ENCODE measurements at regions not wholly inside any gene's neighbourhood (a gene's known extent, or its start where the extent isn't known, plus 50 kb on each side); places are given as distances from the start of the nearest gene placed in this dataset.
"Not testable (repeated sequence)": the region's sequence is repeated elsewhere in the genome, so short reads cannot be mapped to it uniquely, and the experiment has no call there.

- Mint-ChIP-seq H3K4me1 (ENCODE audit: low read depth) (no peaks in the 10 kb centered on the region), H3K27ac (no peak overlapping the region), H3K36me3 (ENCODE audit: low read depth) (no peaks in the 10 kb centered on the region), H3K4me3 (no peak overlapping the region), H3K9me3 (peaks cover 29% of the 10 kb centered on the region), H3K27me3 (ENCODE audit: insufficient read depth) (no peaks in the 10 kb centered on the region)
- no peak for DNase-seq
- TF ChIP-seq CTCF (IDR thresholded peaks at IDR 0.05), result no peak
Measured at GRCh38 chr4:170491981-170492380, 402.2 kb upstream of the AADAT start.

- H3K4me3 Mint-ChIP-seq, result no peak overlapping the region
- H3K36me3 Mint-ChIP-seq (ENCODE audit: low read depth), result no peaks in the 10 kb centered on the region
- H3K9me3 Mint-ChIP-seq, result peaks cover 11% of the 10 kb centered on the region
- DNase-seq, result no peak
- no peaks in the 10 kb centered on the region for H3K4me1 Mint-ChIP-seq (ENCODE audit: low read depth)
- no peak for TF ChIP-seq CTCF (IDR thresholded peaks at IDR 0.05)
- no peak overlapping the region for H3K27ac Mint-ChIP-seq
- peaks cover 1% of the 10 kb centered on the region; the same call in 1 of the 2 replicates for H3K27me3 Mint-ChIP-seq (ENCODE audit: insufficient read depth)
Measured at GRCh38 chr4:170476351-170476750, 386.6 kb upstream of the AADAT start.

- no peaks in the 10 kb centered on the region for H3K4me1 Mint-ChIP-seq (ENCODE audit: low read depth)
- no peak overlapping the region for H3K4me3 Mint-ChIP-seq
- TF ChIP-seq CTCF (IDR thresholded peaks at IDR 0.05), result no peak
- no peak for DNase-seq
- H3K27me3 Mint-ChIP-seq (ENCODE audit: insufficient read depth), result no peaks in the 10 kb centered on the region; the same call in 1 of the 2 replicates
- H3K9me3 Mint-ChIP-seq, result peaks cover 33% of the 10 kb centered on the region
- H3K27ac Mint-ChIP-seq, result no peak overlapping the region
- no peaks in the 10 kb centered on the region; the same call in 1 of the 2 replicates for H3K36me3 Mint-ChIP-seq (ENCODE audit: low read depth)
Measured at GRCh38 chr4:170465429-170465828, 375.7 kb upstream of the AADAT start.

- TF ChIP-seq CTCF (IDR thresholded peaks at IDR 0.05), result no peak
- H3K9me3 Mint-ChIP-seq, result peaks cover 28% of the 10 kb centered on the region
- H3K4me3 Mint-ChIP-seq, result no peak overlapping the region
- H3K4me1 Mint-ChIP-seq (ENCODE audit: low read depth), result no peaks in the 10 kb centered on the region
- H3K27me3 Mint-ChIP-seq (ENCODE audit: insufficient read depth), result no peaks in the 10 kb centered on the region
- no peak overlapping the region for H3K27ac Mint-ChIP-seq
- H3K36me3 Mint-ChIP-seq (ENCODE audit: low read depth), result no peaks in the 10 kb centered on the region; the same call in 1 of the 2 replicates
- no peak for DNase-seq
Measured at GRCh38 chr4:170464614-170465197, 374.9 kb upstream of the AADAT start.

GRCh38 chr4:170446782-170447181 is 357.0 kb upstream of the AADAT start:
- H3K4me1 Mint-ChIP-seq (ENCODE audit: low read depth), result no peaks in the 10 kb centered on the region
- H3K27me3 Mint-ChIP-seq (ENCODE audit: insufficient read depth), result no peaks in the 10 kb centered on the region
- peaks cover 25% of the 10 kb centered on the region; the same call in 1 of the 2 replicates for H3K9me3 Mint-ChIP-seq
- H3K4me3 Mint-ChIP-seq, result no peak overlapping the region
- no peak overlapping the region for H3K27ac Mint-ChIP-seq
- no peak for TF ChIP-seq CTCF (IDR thresholded peaks at IDR 0.05)
- no peak for DNase-seq
- H3K36me3 Mint-ChIP-seq (ENCODE audit: low read depth), result no peaks in the 10 kb centered on the region

GRCh38 chr4:170441146-170441545 is 351.4 kb upstream of the AADAT start:
- H3K36me3 Mint-ChIP-seq (ENCODE audit: low read depth); H3K4me1 Mint-ChIP-seq (ENCODE audit: low read depth); H3K27me3 Mint-ChIP-seq (ENCODE audit: insufficient read depth); H3K4me3 Mint-ChIP-seq; H3K27ac Mint-ChIP-seq; DNase-seq: not testable (repeated sequence)
- peaks cover 30% of the 10 kb centered on the region for H3K9me3 Mint-ChIP-seq

Measured in HFFc6 (cell line).